Peyer's patch (tissue), 4 donors: ENCODE measurements at regions not wholly inside any gene's neighbourhood (a gene's known extent, or its start where the extent isn't known, plus 50 kb on each side); places are given as distances from the start of the nearest gene placed in this dataset.

Experiments
- DNase-seq, 3 donors: peaks; one replicate each; pipeline ENCODE4 v3.0.0-alpha.2; 2017 to 2019
- H3K27ac ChIP-seq, 4 donors: fragments of 200-600 bp; sonication (generic); one replicate each; pipeline ENCODE4 v1.5.1; 2016 to 2019
- H3K27me3 ChIP-seq, 2 donors: fragments of 200-600 bp; sonication (generic); one replicate each; pipeline ENCODE4 v1.5.1; 2019
- H3K36me3 ChIP-seq, 3 donors: fragments of 200-600 bp; sonication (generic); one replicate each; pipeline ENCODE4 v1.5.1; 2016 to 2019
- H3K4me1 ChIP-seq, 4 donors: fragments of 200-600 bp; sonication (generic); one replicate each; pipeline ENCODE4 v1.5.1; 2016 to 2019
- H3K4me3 ChIP-seq, 4 donors: fragments of 200-600 bp; sonication (generic); 1 replicate in 3 of 4; 2 replicates in 1 of 4; pipeline ENCODE4 v1.5.1; 2016 to 2019; ENCODE audit warnings: mild to moderate bottlenecking in 1 of 4
- H3K9me3 ChIP-seq, 4 donors: fragments of 200-600 bp; sonication (generic); one replicate each; pipeline ENCODE4 v1.5.1; 2016 to 2019; ENCODE audit warnings: mild to moderate bottlenecking in 1 of 4
- POLR2A ChIP-seq, 2 donors: fragments of 450-650 bp; IDR thresholded peaks; one replicate each; pipeline ENCODE4 v1.5.1; 2017; ENCODE audit warnings: antibody characterized with exemption in 2 of 2, mild to moderate bottlenecking in 2 of 2, moderate library complexity in 2 of 2
- TF ChIP-seq, protein P1 (sequence below), 6 experiments: fragments of 450-650 bp in 4 of 6; fragments of 200-600 bp in 2 of 6; sonication (generic) in 1 of 6; IDR thresholded peaks; one replicate each; pipeline ENCODE4 v1.5.1; 2017 to 2019; ENCODE audit warnings: antibody characterized with exemption in 6 of 6, mild to moderate bottlenecking in 3 of 6, moderate library complexity in 1 of 6

DNA sequence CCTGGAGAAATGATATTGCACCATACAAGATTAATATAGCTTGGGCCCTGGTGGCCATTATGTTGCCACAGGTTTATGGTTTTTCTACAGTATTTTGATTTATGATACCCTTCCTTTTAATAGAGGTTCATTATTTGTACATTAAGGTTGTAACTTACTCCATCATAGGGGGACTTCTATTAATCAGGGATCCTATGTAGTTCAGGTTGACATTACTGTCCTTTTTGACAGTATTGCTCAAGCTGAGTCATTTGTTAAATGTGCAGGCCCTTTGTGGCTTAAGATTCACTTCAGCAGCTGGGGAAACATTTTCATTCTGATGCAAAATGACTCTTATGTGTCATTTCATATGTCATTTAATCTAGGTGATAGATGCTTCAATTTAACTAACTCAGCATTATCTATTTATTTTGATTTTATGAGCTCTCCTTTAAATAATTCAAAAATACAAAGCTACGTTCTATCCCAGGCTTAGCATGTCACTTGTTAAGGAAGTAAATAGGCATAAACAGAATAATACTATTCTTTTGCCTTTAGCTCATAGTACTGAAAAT lies 686.9 kb upstream of the NCAM2 start:
- Histone ChIP-seq H3K27me3 (no peaks in the 10 kb centered on the region), H3K9me3 (no peaks in the 10 kb centered on the region), H3K27ac (no peak overlapping the region), H3K4me3 (no peak overlapping the region), H3K4me1 (no peaks in the 10 kb centered on the region), H3K36me3 (no peaks in the 10 kb centered on the region)
- no peak for TF ChIP-seq POLR2A (IDR thresholded peaks at IDR 0.05)
- TF ChIP-seq, protein P1, sequence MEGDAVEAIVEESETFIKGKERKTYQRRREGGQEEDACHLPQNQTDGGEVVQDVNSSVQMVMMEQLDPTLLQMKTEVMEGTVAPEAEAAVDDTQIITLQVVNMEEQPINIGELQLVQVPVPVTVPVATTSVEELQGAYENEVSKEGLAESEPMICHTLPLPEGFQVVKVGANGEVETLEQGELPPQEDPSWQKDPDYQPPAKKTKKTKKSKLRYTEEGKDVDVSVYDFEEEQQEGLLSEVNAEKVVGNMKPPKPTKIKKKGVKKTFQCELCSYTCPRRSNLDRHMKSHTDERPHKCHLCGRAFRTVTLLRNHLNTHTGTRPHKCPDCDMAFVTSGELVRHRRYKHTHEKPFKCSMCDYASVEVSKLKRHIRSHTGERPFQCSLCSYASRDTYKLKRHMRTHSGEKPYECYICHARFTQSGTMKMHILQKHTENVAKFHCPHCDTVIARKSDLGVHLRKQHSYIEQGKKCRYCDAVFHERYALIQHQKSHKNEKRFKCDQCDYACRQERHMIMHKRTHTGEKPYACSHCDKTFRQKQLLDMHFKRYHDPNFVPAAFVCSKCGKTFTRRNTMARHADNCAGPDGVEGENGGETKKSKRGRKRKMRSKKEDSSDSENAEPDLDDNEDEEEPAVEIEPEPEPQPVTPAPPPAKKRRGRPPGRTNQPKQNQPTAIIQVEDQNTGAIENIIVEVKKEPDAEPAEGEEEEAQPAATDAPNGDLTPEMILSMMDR (IDR thresholded peaks at IDR 0.05) = no peak
- DNase-seq = no peak

DNA sequence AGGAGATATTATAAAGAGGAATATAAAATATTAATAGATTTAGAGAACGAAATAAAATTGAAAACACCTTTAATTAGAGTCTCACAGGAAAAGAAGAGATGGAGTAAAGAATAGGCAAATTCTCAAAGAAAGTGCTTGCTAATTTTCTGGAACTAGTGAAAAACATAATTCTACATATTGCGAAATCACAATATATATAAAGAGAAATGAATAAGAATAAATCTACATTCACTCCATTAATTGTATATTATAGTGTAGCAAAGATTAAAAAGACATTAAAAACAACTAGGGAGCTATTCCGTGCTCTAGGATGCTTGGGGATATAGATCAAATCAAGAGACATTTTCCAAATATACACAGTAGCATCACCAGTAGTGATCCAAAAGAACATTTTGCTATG lies 685.2 kb upstream of the NCAM2 start:
- no peak for DNase-seq
- no peak for TF ChIP-seq POLR2A (IDR thresholded peaks at IDR 0.05)
- TF ChIP-seq, protein P1 (IDR thresholded peaks at IDR 0.05) = no peak
- Histone ChIP-seq H3K9me3 (no peaks in the 10 kb centered on the region), H3K4me1 (no peaks in the 10 kb centered on the region), H3K27me3 (no peaks in the 10 kb centered on the region), H3K4me3 (no peak overlapping the region), H3K27ac (no peak overlapping the region), H3K36me3 (no peaks in the 10 kb centered on the region)

DNA sequence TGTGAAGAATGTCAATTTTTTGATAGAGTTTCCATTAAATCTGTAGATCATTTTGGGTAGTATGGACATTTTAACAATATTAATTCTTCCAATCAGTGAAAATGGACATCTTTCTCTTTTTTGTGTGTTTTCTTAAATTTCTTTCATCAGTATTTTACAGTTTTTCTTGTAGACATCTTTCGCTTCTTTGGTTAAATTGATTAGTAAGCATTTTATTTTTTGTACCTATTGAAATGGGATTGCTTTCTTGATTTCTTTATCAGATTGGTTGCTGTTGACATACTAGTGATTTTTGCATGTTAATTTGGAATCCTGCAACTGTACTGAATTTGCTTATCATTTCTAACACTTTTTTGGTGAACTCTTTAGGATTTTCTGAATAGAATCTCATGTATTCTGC lies 683.2 kb upstream of the NCAM2 start:
- no peak for TF ChIP-seq POLR2A (IDR thresholded peaks at IDR 0.05)
- TF ChIP-seq, protein P1 (IDR thresholded peaks at IDR 0.05) = no peak
- Histone ChIP-seq H3K4me3 (no peak overlapping the region), H3K9me3 (no peaks in the 10 kb centered on the region), H3K27me3 (no peaks in the 10 kb centered on the region), H3K27ac (no peak overlapping the region), H3K36me3 (no peaks in the 10 kb centered on the region), H3K4me1 (no peaks in the 10 kb centered on the region)
- no peak for DNase-seq

DNA sequence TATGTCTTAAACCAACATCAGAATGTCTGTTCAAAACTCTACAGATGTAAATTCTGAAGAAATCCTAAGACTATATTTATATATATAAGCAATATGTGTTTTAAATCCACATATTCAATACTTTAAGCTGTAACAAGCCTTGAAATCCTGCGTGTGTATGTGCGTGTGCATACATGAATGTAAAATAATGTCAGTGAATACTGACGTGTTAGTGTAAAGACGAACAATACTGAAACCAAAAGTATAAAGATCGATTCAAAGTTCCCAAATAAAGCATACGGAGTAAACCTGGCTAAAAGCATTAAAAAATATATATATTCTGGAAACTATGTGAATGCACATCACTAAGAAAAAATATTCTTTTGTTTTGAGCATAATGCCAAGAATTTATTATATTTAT lies 668.6 kb upstream of the NCAM2 start:
- no peaks in the 10 kb centered on the region for H3K4me1 ChIP-seq
- TF ChIP-seq, protein P1 (IDR thresholded peaks at IDR 0.05) = no peak
- no peak for TF ChIP-seq POLR2A (IDR thresholded peaks at IDR 0.05)
- DNase-seq = no peak
- no peaks in the 10 kb centered on the region for H3K27me3 ChIP-seq
- no peak overlapping the region for H3K27ac ChIP-seq
- H3K9me3 ChIP-seq = no peaks in the 10 kb centered on the region
- no peak overlapping the region for H3K4me3 ChIP-seq
- H3K36me3 ChIP-seq = no peaks in the 10 kb centered on the region

DNA sequence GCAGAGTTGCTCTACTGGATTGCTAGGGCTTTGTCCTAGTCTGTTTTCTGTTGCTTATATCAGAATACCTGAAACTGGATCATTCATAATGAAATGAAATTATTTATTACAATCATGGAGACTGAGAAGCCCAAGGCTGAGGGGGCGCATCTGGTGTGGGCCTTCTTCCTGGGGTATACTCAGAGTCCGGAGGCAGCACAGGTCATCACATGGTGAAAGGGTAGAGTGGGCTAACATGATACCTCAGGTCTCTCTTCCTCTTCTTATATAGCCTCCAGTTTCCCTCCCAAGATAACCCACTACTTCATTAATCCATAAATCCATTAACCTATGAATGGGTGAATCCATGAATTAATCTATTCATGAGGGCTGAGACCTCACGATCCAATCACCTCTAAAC lies 667.6 kb upstream of the NCAM2 start:
- Histone ChIP-seq H3K9me3 (no peaks in the 10 kb centered on the region), H3K4me1 (no peaks in the 10 kb centered on the region), H3K27me3 (no peaks in the 10 kb centered on the region), H3K36me3 (no peaks in the 10 kb centered on the region), H3K27ac (no peak overlapping the region), H3K4me3 (no peak overlapping the region)
- no peak for DNase-seq
- no peak for TF ChIP-seq POLR2A (IDR thresholded peaks at IDR 0.05)
- TF ChIP-seq, protein P1 (IDR thresholded peaks at IDR 0.05) = no peak

DNA sequence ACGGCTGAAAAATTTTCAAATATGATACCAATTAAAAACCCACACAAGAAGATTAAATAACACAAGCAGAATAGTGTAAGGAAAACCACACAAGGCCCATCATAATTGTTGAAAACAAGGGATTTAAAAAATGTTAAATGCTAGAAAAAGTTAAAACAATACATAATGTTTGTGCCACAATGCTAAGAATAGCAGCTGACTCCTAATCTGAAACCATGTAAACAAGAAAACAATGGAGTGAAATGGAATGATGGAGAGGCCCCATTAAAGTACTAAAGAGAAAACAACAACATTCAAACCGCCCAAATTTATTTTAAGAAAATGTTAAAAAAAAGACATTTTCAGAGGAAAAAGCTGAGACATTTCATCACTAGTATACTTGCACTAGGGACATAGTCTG lies 663.6 kb upstream of the NCAM2 start:
- Histone ChIP-seq H3K27ac (no peak overlapping the region), H3K4me3 (no peak overlapping the region), H3K27me3 (no peaks in the 10 kb centered on the region), H3K36me3 (no peaks in the 10 kb centered on the region), H3K4me1 (no peaks in the 10 kb centered on the region), H3K9me3 (no peaks in the 10 kb centered on the region)
- no peak for DNase-seq
- TF ChIP-seq, protein P1 (IDR thresholded peaks at IDR 0.05) = no peak
- TF ChIP-seq POLR2A (IDR thresholded peaks at IDR 0.05) = no peak
